ENCODE measurements at regions not wholly inside any gene's neighbourhood (a gene's known extent, or its start where the extent isn't known, plus 50 kb on each side); places are given as distances from the start of the nearest gene placed in this dataset.
A peak's percentile ranks its signal among the peaks of the same experiment; 100 is the strongest.

DNA sequence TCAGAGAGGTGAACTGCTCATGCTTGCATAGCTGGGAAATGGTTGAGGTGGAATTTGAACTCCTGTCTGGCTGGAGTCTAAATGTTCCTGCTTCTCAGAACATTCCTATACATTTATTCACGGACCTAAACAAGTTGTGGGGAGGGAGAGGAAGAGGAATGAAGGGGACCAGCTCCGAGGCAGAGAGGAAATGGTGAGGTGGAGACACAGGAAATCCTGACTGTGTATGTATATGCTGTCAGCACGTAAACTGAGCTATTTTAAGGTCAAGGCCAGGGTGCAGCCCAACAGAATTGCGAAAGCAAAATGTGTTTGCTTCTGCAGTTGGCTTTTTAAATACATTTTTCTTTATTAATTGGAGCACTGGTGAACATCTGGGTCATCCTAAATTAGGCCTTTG is 74.1 kb upstream of the POMGNT2 start:
- DNase-seq (ENCODE audit: low read depth), result peak; percentile 78

DNA sequence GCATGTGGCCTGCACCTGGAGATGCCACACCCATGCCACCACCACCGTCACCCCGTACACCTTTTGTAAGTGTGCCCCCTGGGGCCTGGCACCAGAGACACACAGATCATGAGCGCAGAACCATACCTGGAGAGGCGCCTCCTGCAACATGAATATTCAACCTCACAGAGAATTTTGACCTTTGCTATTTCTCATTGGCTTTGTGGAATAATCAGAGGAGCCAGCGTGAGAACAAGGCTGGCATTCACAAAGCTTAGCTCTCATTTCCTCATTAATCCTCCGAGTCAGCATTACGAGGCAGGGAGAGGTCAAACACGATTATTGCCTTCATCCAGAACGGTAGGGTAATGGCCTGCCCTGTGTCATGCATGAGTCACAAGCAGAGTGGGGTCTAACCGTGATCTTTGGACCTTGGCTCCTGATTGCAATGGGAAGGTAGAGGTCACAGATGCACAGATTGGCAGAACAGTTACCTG is 73.0 kb upstream of the POMGNT2 start:
- DNase-seq (ENCODE audit: low read depth), result peak; percentile 54

DNA sequence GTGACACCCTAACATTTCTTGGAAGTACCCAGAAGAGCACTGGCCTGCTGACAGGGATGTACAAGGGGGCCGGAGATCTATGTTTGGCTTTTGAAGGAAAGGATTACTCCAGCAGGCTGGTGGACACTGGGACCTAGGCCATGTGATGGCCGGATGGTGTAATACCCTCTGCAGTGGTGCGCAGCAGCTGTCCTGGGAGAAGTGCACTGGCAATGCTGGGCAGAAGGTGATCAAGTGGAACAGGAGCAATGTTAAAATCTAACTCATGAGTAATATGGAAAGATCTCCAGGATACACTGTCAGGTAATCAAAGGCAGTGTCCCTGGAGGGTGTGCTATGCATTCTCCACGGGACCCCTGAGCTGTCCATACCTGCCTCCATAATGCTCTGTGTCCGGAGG is 71.2 kb upstream of the POMGNT2 start:
- DNase-seq (ENCODE audit: low read depth), result no peak

DNA sequence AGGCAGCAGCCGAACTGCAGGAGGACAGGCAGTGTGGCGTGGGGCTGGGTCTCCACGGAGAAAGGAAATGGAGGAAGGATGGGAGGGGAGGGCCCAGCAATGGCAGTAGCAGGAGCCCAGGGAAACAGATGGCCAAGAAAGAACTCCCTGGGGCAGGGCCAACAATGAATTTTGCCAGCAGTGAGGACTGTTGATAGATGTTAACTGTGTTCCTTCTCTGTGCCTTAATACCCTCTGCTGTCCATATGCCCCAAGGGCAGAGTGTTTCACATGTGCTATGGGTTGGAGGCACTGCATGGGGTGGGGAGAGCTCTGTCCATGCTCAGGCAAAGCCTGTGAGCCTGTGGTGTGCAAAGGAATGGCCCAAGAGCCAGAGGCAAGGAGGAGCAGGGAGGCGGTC is 70.8 kb upstream of the POMGNT2 start:
- no peak for DNase-seq (ENCODE audit: low read depth)

DNA sequence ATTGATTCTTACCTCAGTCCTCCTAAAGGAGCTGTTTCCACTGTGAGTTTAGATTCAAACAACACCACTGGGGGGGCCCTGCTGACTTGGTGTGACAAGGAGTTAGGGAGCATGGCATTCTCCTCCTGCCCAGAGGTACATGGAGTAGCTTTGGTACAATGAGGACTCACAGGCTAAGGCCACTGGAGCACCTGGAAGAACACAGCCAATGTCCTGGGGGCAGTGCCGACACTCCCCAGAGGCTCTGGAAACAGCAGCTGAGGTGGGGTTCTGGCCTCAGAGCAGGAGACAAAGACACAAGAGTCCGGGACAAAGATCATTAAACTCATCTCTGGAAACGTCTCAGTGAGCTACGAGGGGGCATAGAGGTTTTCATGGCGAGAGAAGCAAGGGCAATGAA is 69.7 kb upstream of the POMGNT2 start:
- DNase-seq (ENCODE audit: low read depth), result no peak

DNA sequence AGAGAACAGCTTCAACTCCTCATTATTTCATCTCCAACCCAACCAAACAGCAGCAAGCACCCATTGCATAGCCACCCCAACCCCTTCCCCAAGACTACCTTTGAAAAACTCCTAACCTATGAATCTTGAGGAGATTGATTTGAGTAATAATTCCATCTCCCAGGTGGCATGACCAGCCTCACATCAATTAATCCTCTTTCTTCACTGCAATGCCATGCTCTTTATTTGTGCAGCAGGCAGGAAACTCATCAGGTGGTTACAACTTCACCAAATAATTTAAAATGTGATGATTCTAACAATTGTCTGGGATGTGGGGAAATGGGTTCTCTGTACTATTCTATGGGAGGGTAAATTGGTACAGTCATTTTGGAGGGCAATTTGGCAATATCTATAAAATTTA is 68.1 kb upstream of the POMGNT2 start:
- no peak for DNase-seq (ENCODE audit: low read depth)

DNA sequence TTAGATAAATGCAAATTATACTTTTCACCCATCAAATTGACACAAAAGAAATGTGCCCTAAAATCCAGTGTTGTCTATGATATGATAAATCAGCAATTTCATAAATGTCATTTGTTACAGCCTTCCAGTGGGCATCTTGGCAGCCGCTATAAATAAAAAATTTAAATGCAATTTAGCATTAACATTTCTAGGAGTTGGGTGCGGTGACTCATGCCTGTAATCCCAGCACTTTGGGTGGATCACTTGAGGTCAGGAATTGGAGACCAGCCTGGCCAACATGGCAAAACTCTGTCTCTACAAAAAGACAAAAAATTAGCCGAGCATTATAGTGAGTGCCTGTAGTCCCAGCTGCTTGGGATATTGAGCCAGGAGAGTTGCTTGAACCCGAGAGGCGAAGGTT is 65.9 kb upstream of the POMGNT2 start:
- DNase-seq (ENCODE audit: low read depth), result peak; percentile 24

DNA sequence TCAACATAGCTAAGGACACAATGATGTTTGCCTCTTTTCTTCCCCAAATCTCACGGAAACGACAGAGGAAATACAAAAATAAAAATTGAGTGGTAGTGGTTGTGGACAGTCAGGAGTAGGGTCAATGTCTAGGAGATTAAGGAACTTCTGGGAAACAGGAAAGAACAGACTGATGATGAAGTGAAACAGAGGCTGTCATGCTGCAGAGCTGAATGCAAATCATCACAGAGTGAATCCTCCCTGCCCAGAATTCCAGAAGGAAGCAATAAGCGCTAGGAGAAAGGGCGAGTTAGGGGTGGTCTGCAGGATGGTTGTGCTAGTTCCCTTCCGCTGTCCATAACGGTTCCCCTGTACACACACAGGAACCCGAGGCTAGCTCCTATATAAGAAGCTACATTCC is 64.7 kb upstream of the POMGNT2 start:
- DNase-seq (ENCODE audit: low read depth), result no peak

DNA sequence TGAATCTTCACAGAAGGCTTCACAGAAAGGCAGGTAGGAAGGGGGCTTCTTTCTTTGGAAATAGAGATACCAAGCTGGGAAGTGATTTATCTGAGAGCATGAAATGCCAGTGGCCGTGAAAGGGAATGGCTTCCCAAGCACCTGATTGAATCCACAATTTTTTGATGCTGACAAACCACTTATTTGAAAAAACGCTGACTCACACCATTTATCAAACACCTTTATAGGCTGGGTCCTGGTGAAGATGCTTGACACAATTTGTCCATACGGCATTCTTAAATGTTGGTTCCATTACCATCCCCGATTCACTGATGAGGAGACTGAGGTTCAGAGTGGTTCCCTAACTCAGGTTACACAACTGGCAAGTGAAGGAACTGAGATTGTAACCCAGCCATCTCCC is 64.1 kb upstream of the POMGNT2 start:
- DNase-seq (ENCODE audit: low read depth), result no peak

DNA sequence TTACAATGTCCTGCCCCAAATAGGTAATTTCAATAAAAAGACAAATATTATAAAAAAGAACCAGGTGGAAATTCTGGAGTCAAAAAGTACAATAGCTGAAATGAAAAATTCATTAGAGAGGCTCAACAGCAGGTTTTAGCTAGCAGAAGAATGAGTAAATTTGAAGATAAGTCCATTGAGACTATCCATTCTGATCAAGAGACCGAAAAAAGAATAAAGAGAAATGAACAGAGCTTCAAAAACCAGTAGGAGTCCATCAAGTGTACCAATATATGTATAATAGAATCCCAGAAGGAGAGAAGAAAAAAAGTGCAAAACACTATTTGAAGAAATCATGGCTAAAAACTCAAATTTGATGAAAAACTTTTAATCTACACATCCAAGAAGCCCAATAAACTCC is 60.5 kb upstream of the POMGNT2 start:
- no peak for DNase-seq (ENCODE audit: low read depth)

DNA sequence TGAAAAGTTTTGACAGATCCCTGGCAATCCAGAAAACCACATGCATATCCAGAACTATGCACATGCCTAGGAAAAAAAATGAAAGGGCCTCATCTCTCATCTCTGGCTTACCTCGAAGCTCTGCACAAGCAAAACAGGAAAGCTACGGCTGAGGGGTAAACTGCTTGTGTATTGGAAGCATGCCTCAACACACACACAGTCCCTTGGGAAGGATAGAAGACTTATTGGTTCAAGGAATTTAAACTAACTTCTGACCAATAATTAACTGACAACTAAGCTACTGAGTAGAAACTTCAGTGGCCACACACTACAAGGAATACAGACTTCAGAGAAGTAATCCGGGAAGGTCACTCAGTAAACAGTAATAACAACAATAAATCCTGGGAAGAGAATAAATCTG is 59.9 kb upstream of the POMGNT2 start:
- DNase-seq (ENCODE audit: low read depth), result no peak

DNA sequence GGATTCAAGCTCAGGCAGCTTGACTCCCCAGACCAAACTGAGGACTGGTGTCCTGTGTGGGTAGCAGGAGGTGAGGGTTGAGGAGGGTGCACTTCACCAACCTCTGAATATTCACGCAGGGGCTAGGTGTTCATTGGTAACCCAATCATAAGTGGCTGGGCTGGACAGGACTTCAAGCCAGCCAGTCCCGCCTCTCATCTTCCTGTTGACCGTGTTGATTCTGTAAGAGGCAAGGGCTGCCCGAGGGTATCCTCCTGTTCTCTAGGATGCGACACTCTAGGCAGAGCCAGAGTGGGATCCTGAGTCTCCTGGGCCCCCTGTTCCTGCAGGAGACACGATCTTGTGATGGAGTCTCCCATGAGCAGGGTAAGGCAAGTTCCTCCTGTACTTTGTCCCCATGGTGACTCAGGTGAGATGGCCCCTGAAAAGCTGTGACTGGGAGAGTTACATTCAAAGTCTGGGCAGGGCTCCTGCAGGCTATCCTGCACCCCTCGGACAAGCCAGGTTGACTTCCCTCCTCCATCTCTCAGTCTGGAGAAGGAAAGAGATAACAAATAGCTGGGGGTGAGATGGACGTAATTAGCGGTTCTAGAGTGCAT is 58.1 kb upstream of the POMGNT2 start:
- no peak for DNase-seq (ENCODE audit: low read depth)

DNA sequence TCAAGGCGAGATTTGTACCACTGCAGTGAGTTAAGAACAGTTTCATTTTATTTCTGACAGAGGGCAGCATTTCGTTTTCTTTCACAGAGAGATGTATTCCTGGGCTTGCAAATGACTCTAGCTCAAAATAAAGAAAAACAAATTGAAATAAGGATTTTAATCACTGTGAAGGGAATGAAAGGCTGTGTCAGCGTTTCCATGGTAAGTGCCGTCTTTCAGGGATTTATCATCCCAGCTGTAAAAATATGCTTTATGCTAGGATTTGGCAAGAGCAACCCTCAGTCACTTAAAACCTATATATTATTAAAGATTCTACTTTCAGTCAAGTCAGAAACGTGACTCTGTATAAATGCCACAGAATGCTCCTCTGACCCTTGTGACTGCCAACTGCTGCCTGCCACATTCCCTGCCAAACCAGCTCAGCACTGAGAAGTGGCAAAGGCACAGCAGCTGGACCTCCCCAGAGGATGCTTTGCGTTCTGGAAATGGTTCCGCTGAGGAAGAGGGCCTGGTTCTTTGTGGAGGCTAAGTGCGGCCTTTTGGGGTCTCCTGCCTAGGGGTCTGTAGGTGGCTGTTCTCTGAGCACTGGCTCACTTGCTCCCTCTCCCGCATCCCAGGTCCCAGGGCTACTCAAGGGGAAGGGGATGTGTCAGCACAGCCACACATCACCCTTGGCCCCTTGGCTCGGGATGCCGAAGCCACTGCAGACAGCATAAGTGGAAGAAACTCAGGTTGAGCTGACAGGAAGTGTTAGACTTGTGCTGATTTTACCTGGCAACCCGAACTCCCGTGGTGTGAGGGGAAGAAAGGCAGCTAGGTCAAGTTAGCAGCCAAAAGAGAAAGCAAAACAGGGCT is 56.6 kb upstream of the POMGNT2 start:
- peak; percentile 56 for DNase-seq (ENCODE audit: low read depth)

DNA sequence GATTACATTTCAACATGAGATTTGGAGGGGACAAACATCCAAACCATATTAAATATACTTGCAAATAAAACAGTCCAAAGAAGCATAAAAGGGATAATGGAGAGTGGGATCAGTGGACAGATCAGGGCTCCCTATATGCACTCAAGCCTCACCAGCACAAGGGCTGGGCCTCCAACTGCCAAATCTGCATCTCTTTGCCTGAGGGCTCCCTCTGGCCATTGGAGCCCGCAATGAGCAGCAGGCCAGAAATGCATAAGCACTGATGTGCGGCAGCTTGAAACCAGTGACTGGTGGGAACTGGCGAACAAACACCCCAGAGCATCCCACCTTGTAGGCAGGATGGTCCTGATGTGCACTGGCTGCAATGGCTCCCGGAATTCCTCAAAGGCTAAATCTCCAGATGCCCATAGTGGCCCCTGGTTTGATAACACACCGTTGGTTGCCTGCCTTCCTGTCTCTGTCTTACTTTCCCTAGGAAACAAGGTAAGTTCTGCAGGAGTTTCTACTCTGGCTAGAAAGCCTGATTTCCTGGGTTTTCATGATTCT is 55.9 kb upstream of the POMGNT2 start:
- no peak for DNase-seq (ENCODE audit: low read depth)

DNA sequence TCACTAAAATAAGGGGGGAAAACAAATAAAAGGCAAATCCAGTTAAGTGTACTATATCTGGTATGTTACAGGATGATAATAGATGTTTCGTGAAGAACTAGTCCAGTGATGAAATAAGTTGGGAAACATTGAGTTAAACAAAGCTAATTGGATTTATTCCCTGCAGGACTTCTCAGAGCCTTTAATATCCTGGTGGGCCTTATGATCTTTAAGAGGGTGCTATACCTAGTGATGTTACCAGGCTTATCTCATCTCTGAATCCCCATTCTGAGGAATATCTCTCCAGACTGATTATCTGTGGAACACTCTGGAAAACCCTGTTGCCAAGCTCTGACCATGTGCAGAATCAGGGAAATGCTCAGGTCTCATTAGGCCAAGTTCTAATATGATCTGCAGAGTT is 54.8 kb upstream of the POMGNT2 start:
- DNase-seq (ENCODE audit: low read depth), result no peak

DNA sequence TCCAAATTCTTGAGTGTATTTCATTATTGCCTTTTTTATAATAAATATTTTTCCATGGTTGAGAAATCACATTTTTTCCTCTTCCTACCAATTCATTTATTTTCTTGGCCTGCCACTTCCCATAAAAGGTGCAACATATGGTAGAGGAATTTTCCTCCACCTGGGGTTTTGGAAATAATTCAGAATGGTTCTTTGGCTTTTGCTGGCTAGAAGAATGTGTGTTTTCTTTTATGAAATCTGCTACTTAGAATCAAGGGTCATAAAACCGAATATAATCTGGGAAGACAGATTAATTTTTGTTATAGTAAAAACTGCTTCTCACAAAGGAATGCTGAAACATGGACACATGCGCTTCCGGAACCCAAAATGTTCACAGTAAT is 54.0 kb upstream of the POMGNT2 start:
- no peak for DNase-seq (ENCODE audit: low read depth)

DNA sequence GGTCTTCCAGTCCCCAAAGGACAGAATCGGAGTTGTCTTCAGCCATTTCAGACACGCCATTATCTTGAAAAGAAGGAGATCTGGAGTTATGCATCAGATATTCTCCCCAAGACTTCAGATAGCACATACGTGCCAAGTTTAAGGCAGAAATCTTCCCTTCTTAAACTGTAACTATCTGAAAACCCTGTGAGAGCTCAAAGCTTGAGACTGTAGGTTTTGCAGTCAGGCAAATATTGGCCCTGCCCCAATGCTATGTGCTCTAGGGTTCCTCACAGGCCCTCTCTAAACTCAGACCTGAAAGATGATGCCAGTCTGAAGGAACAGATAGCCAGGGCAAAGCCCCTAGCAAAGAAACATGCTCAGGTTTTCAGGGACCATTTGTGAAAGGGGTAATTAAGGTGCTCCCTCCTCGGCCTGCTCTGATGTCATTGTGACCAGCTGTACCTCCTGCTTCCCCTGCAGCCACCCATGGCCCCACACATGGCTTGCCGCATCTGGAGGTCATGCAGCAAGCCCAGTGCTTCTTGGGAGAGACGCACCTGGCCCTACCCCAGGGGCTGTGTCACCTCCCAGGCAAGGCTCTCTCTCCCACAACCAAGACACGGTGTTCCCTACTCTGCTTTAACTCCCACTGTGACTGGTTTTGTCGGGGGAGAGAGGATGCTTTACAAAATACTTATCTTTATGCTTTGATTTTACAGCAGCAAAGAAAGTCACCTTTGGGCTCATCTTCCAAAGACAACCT is 53.4 kb upstream of the POMGNT2 start:
- DNase-seq (ENCODE audit: low read depth), result no peak

DNA sequence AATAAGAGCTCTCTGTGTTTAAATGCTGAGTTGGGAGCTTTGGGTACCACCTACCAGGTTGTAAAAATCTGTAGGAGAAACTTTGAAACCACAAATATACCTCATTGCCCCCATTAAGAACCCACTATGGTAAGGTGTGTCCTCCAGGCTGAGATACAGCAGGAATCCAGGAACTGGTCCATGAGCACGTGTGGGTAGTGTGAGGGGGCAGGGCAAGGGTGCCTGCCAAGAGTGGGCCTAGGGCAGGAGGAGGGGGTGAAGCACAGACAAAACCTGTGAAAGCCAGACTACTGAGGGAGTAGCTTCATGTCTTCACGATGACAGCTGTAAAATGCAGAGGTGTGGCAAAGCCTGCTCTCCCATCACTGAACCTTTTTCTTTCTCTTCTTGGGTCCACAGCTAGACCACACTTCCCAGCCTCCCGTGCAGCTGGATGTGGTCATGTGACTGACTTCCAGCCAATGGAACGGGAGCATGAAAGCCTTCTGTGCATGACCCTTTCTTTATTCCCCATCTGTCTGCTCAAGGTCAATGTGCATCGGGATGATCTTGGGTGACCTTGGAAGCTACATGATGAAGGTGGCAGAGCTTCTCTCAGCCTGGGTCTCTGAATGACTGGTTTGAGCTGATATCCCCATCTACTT is 51.1 kb upstream of the POMGNT2 start:
- DNase-seq (ENCODE audit: low read depth), result no peak

DNA sequence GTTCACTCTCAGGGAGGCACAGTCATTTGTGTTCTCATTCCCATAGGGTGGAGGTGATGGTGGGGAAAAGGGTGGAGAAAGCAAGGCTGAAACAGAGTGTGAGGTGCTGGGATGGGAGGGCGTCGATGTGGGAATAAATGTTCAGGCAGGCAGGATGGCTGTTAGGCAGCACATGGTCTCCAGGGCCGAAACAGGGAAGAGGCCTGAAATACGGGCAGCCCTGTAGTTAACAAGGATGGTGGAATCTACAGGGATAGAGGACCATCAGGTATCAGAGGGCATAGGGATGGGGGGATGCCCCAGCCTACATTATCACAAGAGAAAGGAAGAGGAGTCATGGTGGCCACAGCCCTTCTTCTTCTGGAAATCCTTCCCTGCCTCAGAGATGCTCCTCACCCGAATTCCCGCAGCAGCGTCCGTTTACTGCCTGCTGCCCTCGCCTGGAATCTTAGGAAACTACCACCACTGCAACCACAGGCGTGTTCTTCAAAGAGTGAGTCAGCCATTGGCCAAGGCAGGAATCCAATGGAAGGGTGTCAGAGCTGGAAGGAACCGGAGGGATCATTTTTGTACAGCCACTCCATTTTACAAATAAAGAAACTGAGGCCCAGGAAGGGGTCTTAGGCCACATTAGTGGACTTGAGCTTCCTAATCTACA is 49.7 kb upstream of the POMGNT2 start:
- DNase-seq (ENCODE audit: low read depth), result peak; percentile 76
